Stimulated activated naive CD4-positive, alpha-beta T cell treated with Interleukin-2 at 50 U/mL for 16 hours (primary cell): ENCODE measurements at regions not wholly inside any gene's neighbourhood (a gene's known extent, or its start where the extent isn't known, plus 50 kb on each side); places are given as distances from the start of the nearest gene placed in this dataset.
"Not testable (repeated sequence)": the region's sequence is repeated elsewhere in the genome, so short reads cannot be mapped to it uniquely, and the experiment has no call there.

Experiments
- DNase-seq: peaks from one replicate; lab custom pipeline; 2025; lab: John Stamatoyannopoulos, UW

- DNase-seq: no peak
Observed at GRCh38 chr18:28510210-28510609, 333.3 kb upstream of the CDH2 start.

- no peak for DNase-seq
Observed at GRCh38 chr18:28504066-28504465, 327.1 kb upstream of the CDH2 start.

GRCh38 chr18:28494151-28494550, 317.2 kb upstream of the CDH2 start:
- DNase-seq: no peak

- DNase-seq: no peak
Observed at GRCh38 chr18:28485918-28486317, 309.0 kb upstream of the CDH2 start.

GRCh38 chr18:28485210-28485801, 308.4 kb upstream of the CDH2 start:
- no peak for DNase-seq

GRCh38 chr18:28478531-28478930, 301.6 kb upstream of the CDH2 start:
- no peak for DNase-seq

- no peak for DNase-seq
Observed at GRCh38 chr18:28476302-28476701, 299.4 kb upstream of the CDH2 start.

- no peak for DNase-seq
Observed at GRCh38 chr18:28469946-28470345, 293.0 kb upstream of the CDH2 start.

- DNase-seq: no peak
Observed at GRCh38 chr18:28468901-28469300, 292.0 kb upstream of the CDH2 start.

- no peak for DNase-seq
Observed at GRCh38 chr18:28466204-28466603, 289.3 kb upstream of the CDH2 start.

GRCh38 chr18:28459587-28459986, 282.7 kb upstream of the CDH2 start:
- DNase-seq: no peak

- no peak for DNase-seq
Observed at GRCh38 chr18:28458751-28459150, 281.8 kb upstream of the CDH2 start.

GRCh38 chr18:28457784-28458183, 280.9 kb upstream of the CDH2 start:
- DNase-seq: no peak

GRCh38 chr18:28455971-28456370, 279.0 kb upstream of the CDH2 start:
- DNase-seq: no peak

- no peak for DNase-seq
Observed at GRCh38 chr18:28439870-28440269, 262.9 kb upstream of the CDH2 start.

- no peak for DNase-seq
Observed at GRCh38 chr18:28438381-28438780, 261.5 kb upstream of the CDH2 start.

GRCh38 chr18:28432339-28432738, 255.4 kb upstream of the CDH2 start:
- no peak for DNase-seq

- DNase-seq: no peak
Observed at GRCh38 chr18:28425886-28426285, 249.0 kb upstream of the CDH2 start.

GRCh38 chr18:28422577-28422976, 245.6 kb upstream of the CDH2 start:
- DNase-seq: no peak

GRCh38 chr18:28421950-28422349, 245.0 kb upstream of the CDH2 start:
- DNase-seq: not testable (repeated sequence)

GRCh38 chr18:28412521-28412920, 235.6 kb upstream of the CDH2 start:
- no peak for DNase-seq

GRCh38 chr18:28411806-28412205, 234.9 kb upstream of the CDH2 start:
- no peak for DNase-seq

- no peak for DNase-seq
Observed at GRCh38 chr18:28409811-28410210, 232.9 kb upstream of the CDH2 start.

GRCh38 chr18:28408528-28408927, 231.6 kb upstream of the CDH2 start:
- no peak for DNase-seq

GRCh38 chr18:28407681-28408080, 230.8 kb upstream of the CDH2 start:
- DNase-seq: no peak
